NCI-H774 (cell line): ENCODE measurements at regions not wholly inside any gene's neighbourhood (a gene's known extent, or its start where the extent isn't known, plus 50 kb on each side); places are given as distances from the start of the nearest gene placed in this dataset.

ENCODE experiments used
- DNase-seq: peaks from one replicate; lab custom pipeline; 2025; lab: John Stamatoyannopoulos, UW

- no peak for DNase-seq
Observed at GRCh38 chr10:43902842-43903241, 254.2 kb upstream of the ZNF32 start.

- DNase-seq: no peak
Observed at GRCh38 chr10:43901744-43902504, 253.2 kb upstream of the ZNF32 start.

GRCh38 chr10:43901302-43901701 lies 252.6 kb upstream of the ZNF32 start:
- no peak for DNase-seq

GRCh38 chr10:43900571-43900970 lies 251.9 kb upstream of the ZNF32 start:
- no peak for DNase-seq

- no peak for DNase-seq
Observed at GRCh38 chr10:43899224-43899959, 250.7 kb upstream of the ZNF32 start.

GRCh38 chr10:43898592-43898991 lies 249.9 kb upstream of the ZNF32 start:
- DNase-seq: no peak

- no peak for DNase-seq
Observed at GRCh38 chr10:43897765-43898419, 249.2 kb upstream of the ZNF32 start.

GRCh38 chr10:43892062-43892770 lies 243.5 kb upstream of the ZNF32 start:
- no peak for DNase-seq

- no peak for DNase-seq
Observed at GRCh38 chr10:43891241-43891640, 242.6 kb upstream of the ZNF32 start.

GRCh38 chr10:43890124-43890523 lies 241.4 kb upstream of the ZNF32 start:
- no peak for DNase-seq

- DNase-seq: no peak
Observed at GRCh38 chr10:43888586-43888985, 239.9 kb upstream of the ZNF32 start.

GRCh38 chr10:43885842-43886241 lies 237.2 kb upstream of the ZNF32 start:
- DNase-seq: no peak

GRCh38 chr10:43885252-43885651 lies 236.6 kb upstream of the ZNF32 start:
- no peak for DNase-seq

GRCh38 chr10:43884501-43885105 lies 235.9 kb upstream of the ZNF32 start:
- DNase-seq: no peak

- DNase-seq: no peak
Observed at GRCh38 chr10:43882711-43883110, 234.0 kb upstream of the ZNF32 start.

- no peak for DNase-seq
Observed at GRCh38 chr10:43881657-43882056, 233.0 kb upstream of the ZNF32 start.

- no peak for DNase-seq
Observed at GRCh38 chr10:43880160-43880559, 231.5 kb upstream of the ZNF32 start.

- DNase-seq: no peak
Observed at GRCh38 chr10:43879742-43880141, 231.1 kb upstream of the ZNF32 start.

GRCh38 chr10:43879162-43879561 lies 230.5 kb upstream of the ZNF32 start:
- DNase-seq: no peak

- no peak for DNase-seq
Observed at GRCh38 chr10:43878386-43878785, 229.7 kb upstream of the ZNF32 start.

- DNase-seq: no peak
Observed at GRCh38 chr10:43876976-43877375, 228.3 kb upstream of the ZNF32 start.

GRCh38 chr10:43874984-43875383 lies 226.3 kb upstream of the ZNF32 start:
- DNase-seq: no peak
